ENCODE measurements at regions not wholly inside any gene's neighbourhood (a gene's known extent, or its start where the extent isn't known, plus 50 kb on each side); places are given as distances from the start of the nearest gene placed in this dataset.

- no peak for TF ChIP-seq POLR2A (IDR thresholded peaks at IDR 0.05; ENCODE audit: extremely low read depth, insufficient read length)
- no peak for TF ChIP-seq CTCF (IDR thresholded peaks at IDR 0.05; ENCODE audit: low read depth, low read length)
- TF ChIP-seq MAX (IDR thresholded peaks at IDR 0.05; ENCODE audit: low read depth, low read length): no peak
Observed at GRCh38 chr2:7721413-7721995, 804.3 kb downstream of the RNF144A start.

All from NB4 (cell line).